ENCODE measurements at regions not wholly inside any gene's neighbourhood (a gene's known extent, or its start where the extent isn't known, plus 50 kb on each side); places are given as distances from the start of the nearest gene placed in this dataset.

- DNase-seq = no peak
Observed at GRCh38 chr21:41689289-41689583, 77.6 kb downstream of the RIPK4 start.

GRCh38 chr21:41687633-41688032, 79.2 kb downstream of the RIPK4 start:
- DNase-seq = no peak

- no peak for DNase-seq
Observed at GRCh38 chr21:41686664-41687063, 80.2 kb downstream of the RIPK4 start.

GRCh38 chr21:41685511-41686149, 81.2 kb downstream of the RIPK4 start:
- DNase-seq = no peak

DNA sequence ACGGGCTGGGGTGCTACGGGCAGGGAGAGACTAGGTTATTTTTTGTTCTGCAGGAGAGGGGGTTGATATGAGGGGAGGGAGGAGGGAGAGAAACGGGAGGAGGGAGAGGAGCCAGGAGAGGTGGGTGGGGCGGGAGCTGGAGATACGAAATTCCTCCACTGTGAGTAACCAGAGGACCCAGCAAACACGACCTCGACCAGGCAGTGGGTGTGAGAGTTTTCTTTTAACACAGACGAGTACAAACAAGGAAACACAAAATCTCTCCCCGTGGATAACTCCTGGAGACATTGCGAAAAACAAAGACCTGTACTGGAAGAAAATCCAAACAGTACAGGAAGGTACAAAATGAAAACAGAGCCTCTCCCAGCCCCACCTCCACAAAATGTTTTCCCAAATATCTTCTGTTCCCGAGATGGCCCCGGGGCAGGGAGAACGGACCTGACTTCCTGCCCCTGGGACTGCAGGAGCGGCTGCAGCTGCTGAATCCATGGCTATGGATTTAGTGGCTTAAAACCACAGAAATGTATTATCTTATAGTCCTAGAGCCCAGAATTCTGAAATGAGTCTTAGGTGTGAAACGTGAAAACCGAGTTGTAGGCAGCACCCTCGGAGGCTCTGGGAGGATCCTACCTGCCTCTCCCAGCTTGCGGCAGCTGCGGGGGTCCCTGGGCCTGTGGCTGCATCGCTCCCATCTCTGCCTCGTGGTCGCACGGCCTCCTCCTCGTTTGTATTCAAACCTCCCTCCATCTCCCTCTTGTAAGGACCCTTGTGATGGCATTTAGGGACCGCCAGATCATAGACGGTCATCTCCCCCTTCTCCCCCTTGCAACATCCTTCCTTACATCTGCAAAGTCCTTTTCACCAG, 82.2 kb downstream of the RIPK4 start:
- DNase-seq = no peak

DNA sequence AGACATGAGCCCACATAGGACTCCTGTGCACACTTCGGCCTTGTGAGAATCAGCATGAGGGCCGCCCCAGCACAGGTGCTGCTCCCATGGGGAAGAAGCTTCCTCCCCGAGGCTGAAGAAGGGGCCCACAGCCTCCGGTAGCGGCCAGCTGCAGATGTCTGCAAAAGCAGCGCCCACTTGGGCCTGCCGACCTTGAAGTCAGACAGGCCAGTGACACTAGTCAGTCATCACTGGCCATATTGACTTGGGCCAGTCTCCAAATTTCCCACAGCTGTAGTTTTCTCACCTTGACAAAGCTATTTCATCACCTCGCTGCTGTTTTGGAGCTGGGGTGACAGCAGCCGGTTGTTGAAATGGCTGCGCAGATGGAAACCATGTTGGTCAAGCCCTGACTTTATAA, 83.0 kb downstream of the RIPK4 start:
- DNase-seq = no peak

DNA sequence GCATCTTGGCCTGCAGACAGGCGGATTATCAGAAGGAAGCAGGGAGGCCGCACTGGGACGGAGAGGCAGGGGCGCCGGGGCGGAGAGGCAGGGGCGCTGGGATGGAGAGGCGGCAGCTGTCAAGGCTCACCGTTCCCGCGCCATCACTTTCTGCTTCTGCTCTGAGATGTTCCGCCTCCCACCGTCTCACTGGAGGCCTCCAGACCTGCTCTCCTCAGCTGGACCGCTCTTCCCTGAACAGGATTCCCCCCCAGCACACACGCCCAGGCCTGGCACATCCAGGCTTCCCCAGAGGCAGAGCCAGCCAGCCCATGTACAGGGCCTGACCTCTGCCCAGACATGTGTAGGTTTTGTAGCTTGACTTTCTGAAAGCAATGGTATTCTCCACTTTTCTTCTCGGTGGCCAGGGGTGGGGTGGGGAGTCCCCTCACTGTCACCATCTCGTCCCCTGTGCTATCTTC, 84.1 kb downstream of the RIPK4 start:
- no peak for DNase-seq

DNA sequence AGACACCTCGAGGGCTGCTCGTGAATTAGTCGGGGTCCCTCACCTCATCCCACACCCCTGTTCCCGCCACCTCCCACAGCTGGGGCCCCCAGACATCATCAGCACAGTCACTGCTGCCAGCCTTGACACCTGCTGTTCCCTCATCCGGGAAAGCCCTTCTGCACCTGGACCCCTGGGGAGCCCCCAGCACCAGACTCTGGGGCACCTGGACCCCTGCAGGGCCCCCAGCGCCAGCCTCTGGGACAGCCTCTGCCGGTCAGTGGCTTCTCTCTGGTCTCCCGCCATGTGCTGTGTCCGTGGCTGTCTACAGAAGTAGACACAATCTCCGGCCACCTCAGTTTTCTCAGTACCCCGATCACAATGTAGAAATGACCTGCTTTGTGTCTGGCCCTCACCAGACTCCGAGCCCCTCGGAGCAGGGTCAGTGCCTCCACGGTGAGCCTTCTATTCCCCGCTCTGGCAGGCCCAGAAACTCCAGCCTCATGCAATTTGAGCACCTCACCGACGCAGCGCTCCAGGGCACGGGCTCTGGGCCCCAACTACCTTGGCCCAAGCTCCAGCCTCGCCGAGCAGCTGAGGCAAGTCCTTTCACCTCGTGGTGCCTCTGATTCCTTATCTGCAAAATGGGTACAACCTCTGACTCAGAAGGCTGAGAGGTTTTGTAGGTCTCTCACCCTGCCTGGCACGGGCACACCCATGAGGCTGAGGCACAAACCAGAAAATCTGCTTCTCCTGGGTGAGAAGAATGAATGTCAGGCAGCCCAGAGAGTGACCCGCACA, 84.7 kb downstream of the RIPK4 start:
- DNase-seq = no peak

DNA sequence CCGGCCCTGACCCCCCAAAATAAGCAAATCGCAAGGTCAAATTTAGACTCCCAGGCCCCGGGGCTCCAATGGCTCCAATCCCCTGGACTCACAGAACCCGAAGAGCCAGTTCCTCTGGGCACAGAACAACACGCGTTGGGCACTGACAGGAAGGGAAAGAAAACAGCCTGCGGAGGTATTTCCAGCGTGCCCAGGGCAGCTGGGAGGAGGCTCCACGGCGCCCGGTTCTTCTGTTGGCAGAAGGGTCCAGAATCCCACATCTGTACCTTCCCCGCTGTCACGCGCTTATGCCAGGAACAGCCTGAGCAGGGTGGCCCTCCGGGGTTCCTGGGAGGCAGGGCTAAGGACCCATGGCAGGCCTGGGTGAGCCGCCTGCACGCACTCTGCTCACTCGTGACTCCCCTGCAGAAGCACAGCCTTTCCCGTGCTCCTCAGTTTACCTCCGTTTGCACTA, 85.5 kb downstream of the RIPK4 start:
- no peak for DNase-seq

GRCh38 chr21:41680444-41681347, 86.2 kb downstream of the RIPK4 start:
- no peak for DNase-seq

- peak; percentile 97 for DNase-seq
Observed at GRCh38 chr21:41678924-41679318, 87.9 kb downstream of the RIPK4 start.

- DNase-seq = peak; percentile 22 to 63
Observed at GRCh38 chr21:41678016-41678923, 88.6 kb downstream of the RIPK4 start.

GRCh38 chr21:41677671-41678015, 89.2 kb downstream of the RIPK4 start:
- peak; percentile 54 to 70 for DNase-seq

DNA sequence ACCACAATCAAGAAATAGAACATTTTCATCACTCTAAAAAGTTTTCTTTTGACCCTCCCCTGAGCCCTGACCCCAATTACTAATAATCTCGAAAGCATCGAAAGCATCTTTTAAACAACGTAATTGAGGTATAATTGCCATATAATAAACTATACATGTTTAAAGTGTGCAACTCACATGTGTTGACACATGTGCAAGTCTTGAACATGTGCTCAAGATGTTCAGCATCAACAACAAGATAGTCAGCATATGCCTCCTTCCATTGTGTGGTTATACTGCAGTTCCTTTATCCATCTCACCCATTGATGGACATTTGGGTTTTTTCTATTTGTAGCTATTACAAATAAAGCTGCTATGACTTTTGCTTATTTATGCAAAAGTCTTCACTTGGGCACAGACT, 90.7 kb downstream of the RIPK4 start:
- no peak for DNase-seq

DNA sequence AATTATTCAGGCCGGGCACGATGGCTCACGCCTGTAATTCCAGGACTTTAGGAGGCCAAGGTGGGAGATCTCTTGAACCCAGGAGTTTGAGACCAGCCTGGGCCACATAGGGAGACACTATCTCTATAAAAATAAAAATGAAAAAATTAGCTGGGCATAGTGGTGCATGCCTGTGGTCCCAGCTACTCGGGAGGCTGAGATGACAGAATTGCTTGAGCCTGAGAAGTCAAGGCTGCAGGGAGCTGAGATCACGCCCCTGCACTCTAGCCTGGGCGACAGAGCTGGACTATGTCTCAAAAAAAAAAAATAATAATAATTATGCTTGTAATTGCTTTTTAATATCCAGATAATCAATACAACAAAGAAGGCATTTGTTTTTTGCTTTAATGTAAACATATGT, 91.3 kb downstream of the RIPK4 start:
- no peak for DNase-seq

DNA sequence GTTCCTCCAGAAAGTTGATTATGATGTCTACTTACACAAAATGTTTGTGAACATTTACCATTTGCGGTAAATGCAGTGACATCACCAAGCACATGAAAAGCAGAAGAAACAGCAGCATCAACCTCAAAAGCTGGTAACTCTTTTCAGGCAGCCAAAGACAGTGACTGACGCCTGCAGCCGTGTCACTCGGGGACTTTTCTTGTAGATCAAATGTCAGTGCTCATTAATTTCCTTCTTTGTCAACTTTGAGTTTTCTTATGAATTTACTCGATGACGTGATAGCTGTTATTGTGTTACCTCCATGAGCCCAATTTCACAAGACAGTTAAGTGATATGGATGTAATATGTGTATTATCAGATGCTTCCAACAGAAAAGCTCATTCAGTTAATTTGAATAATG, 92.5 kb downstream of the RIPK4 start:
- DNase-seq = no peak

GRCh38 chr21:41673596-41674335, 93.1 kb downstream of the RIPK4 start:
- DNase-seq = no peak

DNA sequence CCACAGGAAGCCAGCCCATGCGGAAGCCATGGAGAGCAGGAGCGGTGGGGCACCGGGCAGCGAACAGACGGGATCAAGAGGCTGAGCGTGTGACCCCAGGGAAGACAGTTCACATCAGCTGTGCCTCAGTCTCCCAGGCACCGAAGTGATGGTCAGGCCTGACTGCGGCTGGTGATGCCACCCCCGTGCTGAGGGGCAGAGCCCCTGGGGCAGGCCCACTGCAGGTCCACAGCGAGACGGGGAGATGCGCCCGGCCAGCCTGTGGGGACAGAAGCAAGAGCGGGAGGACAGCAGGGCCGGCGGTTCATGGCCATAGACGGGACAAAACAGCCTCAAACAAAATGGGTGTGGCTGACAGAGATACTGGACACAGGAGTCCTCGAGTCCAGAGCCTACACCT, 93.8 kb downstream of the RIPK4 start:
- no peak for DNase-seq

GRCh38 chr21:41672543-41672915, 94.3 kb downstream of the RIPK4 start:
- no peak for DNase-seq

- DNase-seq = no peak
Observed at GRCh38 chr21:41671859-41672542, 94.9 kb downstream of the RIPK4 start.
